Endothelial cell (in vitro differentiated cells): ENCODE measurements at regions not wholly inside any gene's neighbourhood (a gene's known extent, or its start where the extent isn't known, plus 50 kb on each side); places are given as distances from the start of the nearest gene placed in this dataset.

Experiments
- DNase-seq: peaks from one replicate; pipeline ENCODE4 v3.0.0; 2021; ENCODE audit warnings: low spot score
- H3K27ac Mint-ChIP-seq: one replicate; pipeline ENCODE4 v1.8.0; 2021; ENCODE audit warnings: mixed read lengths, inconsistent platforms; ENCODE audit not compliant: unreplicated experiment
- H3K27me3 Mint-ChIP-seq: one replicate; pipeline ENCODE4 v1.8.0; 2021; ENCODE audit warnings: mild to moderate bottlenecking, moderate library complexity, mixed read lengths, inconsistent platforms; ENCODE audit not compliant: unreplicated experiment
- H3K36me3 Mint-ChIP-seq: one replicate; pipeline ENCODE4 v1.8.0; 2021; ENCODE audit warnings: mild to moderate bottlenecking, low read depth, mixed read lengths, inconsistent platforms; ENCODE audit not compliant: unreplicated experiment
- H3K4me1 Mint-ChIP-seq: one replicate; pipeline ENCODE4 v1.8.0; 2021; ENCODE audit warnings: mild to moderate bottlenecking, mixed read lengths, inconsistent platforms; ENCODE audit not compliant: unreplicated experiment
- H3K4me3 Mint-ChIP-seq: one replicate; pipeline ENCODE4 v1.8.0; 2021; ENCODE audit warnings: mild to moderate bottlenecking, mixed read lengths, inconsistent platforms; ENCODE audit not compliant: unreplicated experiment
- H3K9me3 Mint-ChIP-seq: one replicate; pipeline ENCODE4 v1.8.0; 2021; ENCODE audit warnings: mixed read lengths, inconsistent platforms; ENCODE audit not compliant: unreplicated experiment
- TF ChIP-seq, protein P1 (sequence below): fragments of 200-600 bp; sonication (generic); IDR thresholded peaks from one replicate; pipeline ENCODE4 v1.5.0; 2021; ENCODE audit warnings: antibody characterized with exemption; ENCODE audit not compliant: unreplicated experiment

DNA sequence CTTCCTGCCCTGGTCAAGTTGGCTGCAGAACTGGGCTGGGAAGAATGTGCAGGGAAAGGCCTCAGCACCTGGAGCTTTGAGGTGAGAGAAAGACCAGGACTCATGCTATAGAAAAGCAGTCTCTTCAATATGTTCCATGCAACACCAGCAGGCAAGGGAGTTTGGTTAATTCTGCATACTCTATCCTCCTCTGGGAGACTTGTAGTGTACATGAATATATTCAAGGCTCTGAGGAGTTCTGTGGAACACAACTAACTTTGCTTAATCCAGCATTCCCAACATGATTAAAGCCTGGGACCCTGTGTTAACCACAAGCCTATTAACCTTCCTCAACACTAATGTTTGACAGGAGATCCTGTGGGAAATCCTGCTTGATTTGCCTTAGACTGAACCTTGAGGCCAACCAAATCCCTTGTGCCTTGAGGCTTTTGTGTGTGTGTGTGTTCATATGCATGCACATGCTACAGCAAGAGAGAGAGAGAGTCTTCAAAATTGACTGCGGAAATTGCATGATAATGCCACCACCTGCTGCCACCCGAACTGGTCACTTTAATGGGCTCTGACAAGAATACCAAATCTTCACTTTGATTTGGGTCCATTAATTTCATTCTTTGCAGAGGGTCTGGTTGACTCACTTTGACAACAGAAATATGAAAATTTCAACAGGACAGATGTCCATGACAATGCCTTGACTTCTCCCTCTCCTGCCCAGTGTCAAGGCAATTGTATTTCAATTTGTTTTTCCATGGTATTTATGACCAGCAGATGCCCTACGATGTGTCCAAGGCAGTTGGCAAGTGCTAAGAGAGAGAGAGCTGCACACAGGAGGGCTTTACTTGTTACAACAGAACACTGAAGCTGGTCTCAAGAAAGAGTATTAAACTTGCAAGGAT is 238.2 kb upstream of the ZBED5 start:
- Mint-ChIP-seq H3K27me3 (peaks cover 1% of the 10 kb centered on the region), H3K4me3 (no peak overlapping the region), H3K27ac (no peak overlapping the region)

DNA sequence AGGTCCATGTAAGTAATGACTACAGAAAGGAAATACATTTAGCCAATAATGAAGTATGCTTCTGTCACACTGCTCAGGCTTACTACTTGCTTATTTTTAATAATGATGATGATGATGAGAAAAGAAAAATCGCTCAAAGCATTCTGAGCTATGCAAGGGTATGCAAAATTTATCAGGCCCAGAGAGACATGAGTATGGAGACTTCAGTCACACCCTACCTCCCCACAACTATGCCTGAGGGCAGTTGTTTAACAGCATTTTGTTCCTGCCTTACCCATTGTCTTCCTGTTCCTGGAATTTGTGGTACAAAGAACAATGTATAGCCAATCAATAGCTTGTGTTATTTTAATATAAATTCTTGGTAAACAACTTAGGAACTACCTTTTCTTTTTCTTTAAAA is 232.6 kb upstream of the ZBED5 start:
- peaks cover 8% of the 10 kb centered on the region for H3K9me3 Mint-ChIP-seq
- DNase-seq = no peak
- no peak overlapping the region for H3K27ac Mint-ChIP-seq
- peaks cover 4% of the 10 kb centered on the region for H3K4me1 Mint-ChIP-seq
- peaks cover 1% of the 10 kb centered on the region for H3K27me3 Mint-ChIP-seq
- peaks cover 3% of the 10 kb centered on the region for H3K36me3 Mint-ChIP-seq
- no peak overlapping the region for H3K4me3 Mint-ChIP-seq
- TF ChIP-seq, protein P1, sequence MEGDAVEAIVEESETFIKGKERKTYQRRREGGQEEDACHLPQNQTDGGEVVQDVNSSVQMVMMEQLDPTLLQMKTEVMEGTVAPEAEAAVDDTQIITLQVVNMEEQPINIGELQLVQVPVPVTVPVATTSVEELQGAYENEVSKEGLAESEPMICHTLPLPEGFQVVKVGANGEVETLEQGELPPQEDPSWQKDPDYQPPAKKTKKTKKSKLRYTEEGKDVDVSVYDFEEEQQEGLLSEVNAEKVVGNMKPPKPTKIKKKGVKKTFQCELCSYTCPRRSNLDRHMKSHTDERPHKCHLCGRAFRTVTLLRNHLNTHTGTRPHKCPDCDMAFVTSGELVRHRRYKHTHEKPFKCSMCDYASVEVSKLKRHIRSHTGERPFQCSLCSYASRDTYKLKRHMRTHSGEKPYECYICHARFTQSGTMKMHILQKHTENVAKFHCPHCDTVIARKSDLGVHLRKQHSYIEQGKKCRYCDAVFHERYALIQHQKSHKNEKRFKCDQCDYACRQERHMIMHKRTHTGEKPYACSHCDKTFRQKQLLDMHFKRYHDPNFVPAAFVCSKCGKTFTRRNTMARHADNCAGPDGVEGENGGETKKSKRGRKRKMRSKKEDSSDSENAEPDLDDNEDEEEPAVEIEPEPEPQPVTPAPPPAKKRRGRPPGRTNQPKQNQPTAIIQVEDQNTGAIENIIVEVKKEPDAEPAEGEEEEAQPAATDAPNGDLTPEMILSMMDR = no peak

More for the DNA sequence above, 238.2 kb upstream of the ZBED5 start:
- H3K9me3 Mint-ChIP-seq = peaks cover 7% of the 10 kb centered on the region
- H3K4me1 Mint-ChIP-seq = no peaks in the 10 kb centered on the region
- no peak for DNase-seq
- TF ChIP-seq, protein P1 = no peak
- peaks cover 6% of the 10 kb centered on the region for H3K36me3 Mint-ChIP-seq

DNA sequence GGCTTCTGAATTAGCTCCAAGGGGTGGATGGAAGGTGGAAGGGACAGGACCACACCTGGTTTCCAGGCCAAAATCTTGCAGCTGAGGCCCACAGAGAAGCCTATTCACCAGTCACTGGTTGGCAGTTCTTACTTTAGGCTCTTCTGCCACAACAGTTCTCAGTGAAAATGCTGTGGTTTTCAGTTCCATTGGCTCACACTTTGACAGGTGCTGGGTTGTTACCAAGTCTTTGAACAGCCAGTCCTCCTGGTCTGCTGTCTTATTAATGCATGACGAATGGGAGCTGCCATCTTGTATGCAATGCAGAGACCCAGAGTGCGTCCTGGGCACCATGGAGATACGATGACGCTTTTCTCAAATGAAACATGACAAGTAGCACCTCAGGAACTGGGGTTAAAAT is 232.0 kb upstream of the ZBED5 start:
- H3K9me3 Mint-ChIP-seq = peaks cover 8% of the 10 kb centered on the region
- H3K27me3 Mint-ChIP-seq = no peaks in the 10 kb centered on the region
- H3K27ac Mint-ChIP-seq = no peak overlapping the region
- H3K36me3 Mint-ChIP-seq = peaks cover 3% of the 10 kb centered on the region
- no peak for DNase-seq
- TF ChIP-seq, protein P1 = no peak
- no peak overlapping the region for H3K4me3 Mint-ChIP-seq
- H3K4me1 Mint-ChIP-seq = peaks cover 4% of the 10 kb centered on the region

DNA sequence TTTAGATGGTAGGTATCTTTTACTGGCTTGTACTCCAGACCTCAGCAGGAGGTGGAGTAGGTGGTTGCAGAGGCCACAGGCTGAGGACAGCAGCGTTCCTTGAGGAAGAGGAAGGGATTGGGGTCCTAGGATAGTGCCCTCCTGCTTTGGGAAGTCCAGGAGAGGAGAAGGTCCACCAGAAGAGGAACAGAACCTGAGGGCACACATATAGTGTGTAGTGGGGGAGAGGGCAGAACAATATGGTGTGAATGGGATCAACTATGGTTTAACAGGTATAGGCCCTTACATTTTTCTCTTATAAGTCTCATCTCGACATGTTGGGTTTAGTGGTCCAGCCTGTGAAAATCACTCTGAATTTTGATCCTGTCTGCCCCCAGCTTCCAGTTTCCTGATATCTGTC is 229.1 kb upstream of the ZBED5 start:
- TF ChIP-seq, protein P1 = no peak
- no peak overlapping the region for H3K4me3 Mint-ChIP-seq
- H3K36me3 Mint-ChIP-seq = no peaks in the 10 kb centered on the region
- no peak for DNase-seq
- H3K4me1 Mint-ChIP-seq = peaks cover 4% of the 10 kb centered on the region
- peaks cover 8% of the 10 kb centered on the region for H3K9me3 Mint-ChIP-seq
- no peak overlapping the region for H3K27ac Mint-ChIP-seq
- no peaks in the 10 kb centered on the region for H3K27me3 Mint-ChIP-seq

DNA sequence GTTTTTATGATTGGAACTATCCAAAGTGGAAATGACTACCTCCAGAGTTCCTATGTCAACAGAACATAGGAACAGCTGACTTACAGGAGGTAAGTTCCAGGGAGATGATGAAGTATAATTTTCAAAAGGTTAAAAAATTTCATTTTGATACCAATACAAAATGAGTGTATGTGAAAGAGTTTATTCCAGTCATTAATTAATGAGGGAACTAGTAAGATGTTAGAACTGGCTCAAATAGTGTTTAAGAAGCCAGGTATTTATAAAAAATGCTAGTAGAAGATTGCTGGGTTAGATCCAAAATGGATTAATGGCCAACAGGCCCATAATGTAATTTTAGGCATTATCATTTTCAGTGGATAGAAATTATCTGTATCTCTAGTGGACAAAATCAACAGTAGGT is 227.7 kb upstream of the ZBED5 start:
- no peak for DNase-seq
- H3K9me3 Mint-ChIP-seq = no peaks in the 10 kb centered on the region
- peaks cover 2% of the 10 kb centered on the region for H3K4me1 Mint-ChIP-seq
- TF ChIP-seq, protein P1 = no peak
- no peaks in the 10 kb centered on the region for H3K36me3 Mint-ChIP-seq
- H3K4me3 Mint-ChIP-seq = no peak overlapping the region
- no peaks in the 10 kb centered on the region for H3K27me3 Mint-ChIP-seq
- no peak overlapping the region for H3K27ac Mint-ChIP-seq
